ENCODE measurements at regions not wholly inside any gene's neighbourhood (a gene's known extent, or its start where the extent isn't known, plus 50 kb on each side); places are given as distances from the start of the nearest gene placed in this dataset.

DNA sequence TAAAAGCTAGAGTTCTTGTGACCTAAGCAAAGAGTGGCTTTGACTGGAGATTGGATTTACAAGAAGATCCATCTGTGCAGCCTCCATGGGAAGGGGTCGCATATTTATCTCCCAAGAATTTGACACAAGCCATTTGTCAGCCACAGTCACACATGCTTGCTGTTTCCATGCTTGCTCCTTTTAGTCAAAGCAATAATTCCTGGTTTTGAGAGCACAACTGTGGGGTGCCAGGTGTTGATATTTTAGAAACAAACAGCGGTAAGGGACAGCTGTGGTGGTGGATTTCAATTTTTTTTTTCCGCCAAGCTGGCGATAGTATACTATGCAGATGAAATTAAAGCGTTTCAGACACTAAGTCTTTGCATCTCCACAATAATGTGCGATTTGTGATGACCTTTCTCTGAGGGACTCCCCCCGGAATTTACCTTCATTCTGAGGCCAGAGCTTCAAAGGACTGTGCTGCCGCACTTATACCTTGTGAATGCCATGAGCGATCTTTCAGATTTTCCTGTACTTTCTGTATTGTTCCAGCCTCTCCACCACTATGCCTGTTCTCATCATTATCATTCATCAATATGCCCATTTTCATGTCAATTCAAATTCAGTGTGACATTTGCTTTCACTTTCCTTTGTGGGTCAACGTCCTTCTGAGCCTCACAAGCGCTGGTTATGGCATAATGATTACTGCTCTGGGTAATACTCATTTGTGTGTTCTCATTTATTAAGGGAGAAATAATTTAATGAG is 108.2 kb upstream of the KBTBD8 start:
- TF ChIP-seq ARNT (IDR thresholded peaks at IDR 0.05), result no peak
- no peak for TF ChIP-seq ZNF146 (CRISPR knock-in tag; IDR thresholded peaks at IDR 0.05; ENCODE audit: unreplicated experiment)
- TF ChIP-seq ZNF239 (CRISPR knock-in tag; IDR thresholded peaks at IDR 0.05), result no peak
- TF ChIP-seq HMG20B (CRISPR knock-in tag; IDR thresholded peaks at IDR 0.05), result no peak
- no peak for TF ChIP-seq HCFC1 (IDR thresholded peaks at IDR 0.05; ENCODE audit: low read depth, low read length)
- no peak for TF ChIP-seq AFF4 (CRISPR knock-in tag; IDR thresholded peaks at IDR 0.05)
- TF ChIP-seq, protein P1, sequence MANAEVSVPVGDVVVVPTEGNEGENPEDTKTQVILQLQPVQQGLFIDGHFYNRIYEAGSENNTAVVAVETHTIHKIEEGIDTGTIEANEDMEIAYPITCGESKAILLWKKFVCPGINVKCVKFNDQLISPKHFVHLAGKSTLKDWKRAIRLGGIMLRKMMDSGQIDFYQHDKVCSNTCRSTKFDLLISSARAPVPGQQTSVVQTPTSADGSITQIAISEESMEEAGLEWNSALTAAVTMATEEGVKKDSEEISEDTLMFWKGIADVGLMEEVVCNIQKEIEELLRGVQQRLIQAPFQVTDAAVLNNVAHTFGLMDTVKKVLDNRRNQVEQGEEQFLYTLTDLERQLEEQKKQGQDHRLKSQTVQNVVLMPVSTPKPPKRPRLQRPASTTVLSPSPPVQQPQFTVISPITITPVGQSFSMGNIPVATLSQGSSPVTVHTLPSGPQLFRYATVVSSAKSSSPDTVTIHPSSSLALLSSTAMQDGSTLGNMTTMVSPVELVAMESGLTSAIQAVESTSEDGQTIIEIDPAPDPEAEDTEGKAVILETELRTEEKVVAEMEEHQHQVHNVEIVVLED (CRISPR knock-in tag; IDR thresholded peaks at IDR 0.05), result no peak
- no peak for TF ChIP-seq BHLHE40 (IDR thresholded peaks at IDR 0.05; ENCODE audit: low read length)
- no peak for TF ChIP-seq SIN3B (IDR thresholded peaks at IDR 0.05; ENCODE audit: low read depth)
- Histone ChIP-seq H3K4me2 (ENCODE audit: insufficient read depth, low read length) (no peak overlapping the region), H3K9ac (ENCODE audit: insufficient read depth in 1 of 2, low read depth in 2 of 2, low read length in 2 of 2) (no peak overlapping the region), H3K27me3 (ENCODE audit: control insufficient read depth in 2 of 2, insufficient read depth in 2 of 2, low read length in 2 of 2) (no peaks in the 10 kb centered on the region), H3K27ac (ENCODE audit: extremely low read depth, low read depth, low read length) (no peak overlapping the region), H3K9me1 (ENCODE audit: control insufficient read depth, insufficient read depth, low read length) (no peaks in the 10 kb centered on the region), H3K4me1 (replicated peaks in 1 of 2; ENCODE audit: control insufficient read depth in 2 of 2, insufficient read depth in 2 of 2, low read length in 2 of 2) (no peaks in the 10 kb centered on the region), H3K36me3 (ENCODE audit: control insufficient read depth, insufficient read depth, low read length) (no peaks in the 10 kb centered on the region), H3K79me2 (ENCODE audit: control insufficient read depth, insufficient read depth, low read length) (no peaks in the 10 kb centered on the region), H3K9me3 (replicated peaks; ENCODE audit: control insufficient read depth, insufficient read depth, low read depth, low read length) (no peaks in the 10 kb centered on the region), H3K4me3 (no peak overlapping the region), H2AFZ (ENCODE audit: low read depth, low read length) (no peak overlapping the region), H4K20me1 (replicated peaks; ENCODE audit: control insufficient read depth, insufficient read depth, low read length) (no peaks in the 10 kb centered on the region)
- intact Hi-C loops (cut with micrococcal nuclease) (no loop called here), in situ Hi-C loops (cut with MboI) (no loop called here)
- BruUV-seq (replicated peaks), result no TSS peak
- ATAC-seq (no peak), DNase-seq (ENCODE audit: extremely low read depth in 1 of 4, low spot score in 3 of 4) (no peak), FAIRE-seq (no peak)
- POLR2A ChIA-PET, result no interaction called here
- CTCF ChIA-PET (ENCODE audit: low intra/inter-chr PET ratio), result no interaction called here
- 7% methylated on average over 11 of the region's 11 CpGs for WGBS (ENCODE audit: insufficient coverage, low coverage, missing lambda C conversion rate)
